ENCODE measurements at regions not wholly inside any gene's neighbourhood (a gene's known extent, or its start where the extent isn't known, plus 50 kb on each side); places are given as distances from the start of the nearest gene placed in this dataset.

GRCh38 chr10:36669615-36670352 lies 455.6 kb upstream of the ANKRD30A start:
- TF ChIP-seq, protein P1, sequence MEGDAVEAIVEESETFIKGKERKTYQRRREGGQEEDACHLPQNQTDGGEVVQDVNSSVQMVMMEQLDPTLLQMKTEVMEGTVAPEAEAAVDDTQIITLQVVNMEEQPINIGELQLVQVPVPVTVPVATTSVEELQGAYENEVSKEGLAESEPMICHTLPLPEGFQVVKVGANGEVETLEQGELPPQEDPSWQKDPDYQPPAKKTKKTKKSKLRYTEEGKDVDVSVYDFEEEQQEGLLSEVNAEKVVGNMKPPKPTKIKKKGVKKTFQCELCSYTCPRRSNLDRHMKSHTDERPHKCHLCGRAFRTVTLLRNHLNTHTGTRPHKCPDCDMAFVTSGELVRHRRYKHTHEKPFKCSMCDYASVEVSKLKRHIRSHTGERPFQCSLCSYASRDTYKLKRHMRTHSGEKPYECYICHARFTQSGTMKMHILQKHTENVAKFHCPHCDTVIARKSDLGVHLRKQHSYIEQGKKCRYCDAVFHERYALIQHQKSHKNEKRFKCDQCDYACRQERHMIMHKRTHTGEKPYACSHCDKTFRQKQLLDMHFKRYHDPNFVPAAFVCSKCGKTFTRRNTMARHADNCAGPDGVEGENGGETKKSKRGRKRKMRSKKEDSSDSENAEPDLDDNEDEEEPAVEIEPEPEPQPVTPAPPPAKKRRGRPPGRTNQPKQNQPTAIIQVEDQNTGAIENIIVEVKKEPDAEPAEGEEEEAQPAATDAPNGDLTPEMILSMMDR (IDR thresholded peaks at IDR 0.05) = no peak
- TF ChIP-seq POLR2A (IDR thresholded peaks at IDR 0.05) = no peak
